Neuronal stem cell (in vitro differentiated cells): ENCODE measurements at regions not wholly inside any gene's neighbourhood (a gene's known extent, or its start where the extent isn't known, plus 50 kb on each side); places are given as distances from the start of the nearest gene placed in this dataset.

ENCODE experiments used
- DNase-seq: peaks from one replicate; pipeline ENCODE4 v3.0.0-alpha.2; 2013; ENCODE audit warnings: low spot score
- H2AFZ ChIP-seq: one replicate; pipeline ENCODE4 v1.6.1; 2013; ENCODE audit warnings: mild to moderate bottlenecking, low read length, inconsistent platforms
- H2AK5ac ChIP-seq: 2 replicates; pipeline ENCODE4 v1.6.1; 2013; ENCODE audit warnings: low read depth, mild to moderate bottlenecking, inconsistent platforms, low read length, moderate library complexity, mixed read lengths
- H2BK120ac ChIP-seq: 2 replicates; pipeline ENCODE4 v1.6.1; 2013; ENCODE audit warnings: low read depth, mild to moderate bottlenecking, inconsistent platforms, low read length, moderate library complexity, mixed read lengths
- H2BK12ac ChIP-seq: one replicate; pipeline ENCODE4 v1.6.1; 2013; ENCODE audit warnings: low read length, inconsistent platforms
- H2BK15ac ChIP-seq: 2 replicates; pipeline ENCODE4 v1.6.1; 2013; ENCODE audit warnings: mild to moderate bottlenecking, low read length, inconsistent platforms, mixed read lengths
- H2BK5ac ChIP-seq: one replicate; pipeline ENCODE4 v1.6.1; 2013; ENCODE audit warnings: inconsistent platforms, mild to moderate bottlenecking, low read length, moderate library complexity
- H3K14ac ChIP-seq: one replicate; pipeline ENCODE4 v1.6.1; 2013; ENCODE audit warnings: low read length, inconsistent platforms
- H3K18ac ChIP-seq: 2 replicates; pipeline ENCODE4 v1.6.1; 2013; ENCODE audit warnings: low read length, inconsistent platforms
- H3K23ac ChIP-seq: 2 replicates; pipeline ENCODE4 v1.6.1; 2013; ENCODE audit warnings: low read depth, mild to moderate bottlenecking, mixed read lengths, low read length, inconsistent platforms; ENCODE audit not compliant: poor library complexity
- H3K27ac ChIP-seq: replicated peaks from 3 replicates; pipeline ENCODE4 v1.5.1; 2013; ENCODE audit warnings: low read length, inconsistent platforms
- H3K27me3 ChIP-seq, 3 experiments: 2 replicates each; pipeline ENCODE4 v1.6.1; 2013; ENCODE audit warnings: low read length in 3 of 3, mild to moderate bottlenecking in 2 of 3, inconsistent platforms in 1 of 3, low read depth in 1 of 3, mixed read lengths in 1 of 3, moderate library complexity in 1 of 3; ENCODE audit not compliant: control insufficient read depth in 3 of 3, insufficient read depth in 3 of 3
- H3K36me3 ChIP-seq, 2 donors: replicated peaks in 1 of 2; 2 replicates each; pipeline ENCODE4 v1.6.1; 2013; ENCODE audit warnings: low read length in 2 of 2; ENCODE audit not compliant: control insufficient read depth in 2 of 2, insufficient read depth in 2 of 2
- H3K4ac ChIP-seq: 2 replicates; pipeline ENCODE4 v1.6.1; 2013; ENCODE audit warnings: inconsistent platforms, mild to moderate bottlenecking, low read length, moderate library complexity
- H3K4me1 ChIP-seq, 2 donors: 1 replicate in 1 of 2; 2 replicates in 1 of 2; pipeline ENCODE4 v1.6.1; 2013; ENCODE audit warnings: low read length in 2 of 2, low read depth in 1 of 2; ENCODE audit not compliant: control insufficient read depth in 2 of 2, insufficient read depth in 1 of 2
- H3K4me2 ChIP-seq: one replicate; pipeline ENCODE4 v1.6.1; 2013; ENCODE audit warnings: mild to moderate bottlenecking, low read length, inconsistent platforms; ENCODE audit not compliant: insufficient read depth, poor library complexity, severe bottlenecking
- H3K4me3 ChIP-seq, 2 donors: 2 replicates each; pipeline ENCODE4 v1.5.1; 2013; ENCODE audit warnings: low read length in 2 of 2, mild to moderate bottlenecking in 2 of 2, inconsistent platforms in 1 of 2, moderate library complexity in 1 of 2
- H3K79me1 ChIP-seq: one replicate; pipeline ENCODE4 v1.6.1; 2013; ENCODE audit warnings: low read depth, mild to moderate bottlenecking, inconsistent platforms, low read length, moderate library complexity
- H3K9ac ChIP-seq: one replicate; pipeline ENCODE4 v1.6.1; 2013; ENCODE audit warnings: mild to moderate bottlenecking, low read depth, low read length, inconsistent platforms; ENCODE audit not compliant: poor library complexity
- H3K9me3 ChIP-seq, 2 donors: replicated peaks in 1 of 2; 2 replicates each; pipeline versions ENCODE3 to v1.6.1; 2013; ENCODE audit warnings: low read length in 2 of 2, mild to moderate bottlenecking in 2 of 2, inconsistent platforms in 1 of 2, low read depth in 1 of 2, mixed read lengths in 1 of 2, moderate library complexity in 1 of 2; ENCODE audit not compliant: control insufficient read depth in 2 of 2, insufficient read depth in 1 of 2
- H4K8ac ChIP-seq: one replicate; pipeline ENCODE4 v1.6.1; 2013; ENCODE audit warnings: low read depth, mild to moderate bottlenecking, inconsistent platforms, low read length, moderate library complexity
- H4K91ac ChIP-seq: one replicate; pipeline ENCODE4 v1.6.1; 2013; ENCODE audit warnings: low read length, low read depth, mild to moderate bottlenecking, inconsistent platforms; ENCODE audit not compliant: poor library complexity
- WGBS, 2 donors: extraction: QIAGEN DNeasy Blood & Tissue Kit; methylation state at CpG; one replicate each; pipeline ENCODE4 v1.1.7; 2013; ENCODE audit warnings: missing lambda C conversion rate in 2 of 2, mixed read lengths in 1 of 2; ENCODE audit not compliant: insufficient read length in 2 of 2, insufficient replicate concordance in 1 of 2; ENCODE audit errors: extremely low coverage in 2 of 2; 5-methylcytosine and 5-hydroxymethylcytosine counted together

GRCh38 chrY:19317271-19317987, 427.1 kb downstream of the KDM5D start:
- H2BK120ac ChIP-seq: no peak overlapping the region
- H3K27ac ChIP-seq: no peak overlapping the region
- no peaks in the 10 kb centered on the region for H3K79me1 ChIP-seq
- H2AFZ ChIP-seq: no peak overlapping the region
- H3K18ac ChIP-seq: no peak overlapping the region
- no CpG with 5 or more reads among the region's 1 CpG for WGBS, 2 donors
- no peak overlapping the region for H4K8ac ChIP-seq
- no peak overlapping the region for H2BK5ac ChIP-seq
- H2AK5ac ChIP-seq: no peak overlapping the region
- no peaks in the 10 kb centered on the region for H3K9me3 ChIP-seq
- no peak overlapping the region for H4K91ac ChIP-seq
- no peak overlapping the region for H2BK15ac ChIP-seq
- DNase-seq: no peak
- H3K27me3 ChIP-seq: no peaks in the 10 kb centered on the region
- no peaks in the 10 kb centered on the region for H3K36me3 ChIP-seq
- no peaks in the 10 kb centered on the region for H3K4me1 ChIP-seq
- no peak overlapping the region for H3K9ac ChIP-seq
- no peak overlapping the region for H3K14ac ChIP-seq
- no peak overlapping the region for H3K4me3 ChIP-seq
- no peak overlapping the region for H3K4me2 ChIP-seq
- H3K4ac ChIP-seq: no peak overlapping the region
- no peak overlapping the region for H2BK12ac ChIP-seq
- no peak overlapping the region for H3K23ac ChIP-seq

DNA sequence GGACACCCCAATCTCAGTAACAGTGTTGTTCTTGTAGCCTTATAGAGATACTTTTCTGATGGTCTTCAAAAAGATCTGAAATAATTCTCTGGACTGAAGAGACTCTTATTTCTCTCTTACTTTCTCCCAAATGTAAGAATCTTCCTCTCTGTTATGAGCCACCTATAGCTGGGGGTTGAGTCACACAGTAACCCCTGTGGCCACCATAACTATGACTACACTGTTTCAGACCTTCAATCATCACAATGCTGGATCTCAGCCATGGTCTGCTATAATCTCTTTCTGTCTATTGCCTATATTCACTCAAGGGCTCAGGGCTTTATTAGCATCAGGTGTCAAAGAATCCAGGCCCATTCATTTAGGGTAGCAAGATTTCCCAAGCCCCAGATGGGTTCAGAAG, 436.9 kb downstream of the KDM5D start:
- DNase-seq: no peak
- H4K8ac ChIP-seq: no peak overlapping the region
- no peak overlapping the region for H3K23ac ChIP-seq
- H2AFZ ChIP-seq: no peak overlapping the region
- H3K14ac ChIP-seq: no peak overlapping the region
- no peak overlapping the region for H3K4me3 ChIP-seq
- no peak overlapping the region for H4K91ac ChIP-seq
- H3K4ac ChIP-seq: no peak overlapping the region
- no peak overlapping the region for H3K18ac ChIP-seq
- no peak overlapping the region for H2BK120ac ChIP-seq
- H3K4me1 ChIP-seq: no peaks in the 10 kb centered on the region
- H2BK15ac ChIP-seq: no peak overlapping the region
- H2BK12ac ChIP-seq: no peak overlapping the region
- no peak overlapping the region for H2BK5ac ChIP-seq
- no peak overlapping the region for H3K9ac ChIP-seq
- H3K27ac ChIP-seq: no peak overlapping the region
- no peaks in the 10 kb centered on the region for H3K79me1 ChIP-seq
- no peak overlapping the region for H3K4me2 ChIP-seq
- H2AK5ac ChIP-seq: no peak overlapping the region
- H3K9me3 ChIP-seq: no peaks in the 10 kb centered on the region
- H3K36me3 ChIP-seq: no peaks in the 10 kb centered on the region
- no peaks in the 10 kb centered on the region for H3K27me3 ChIP-seq

- no peak overlapping the region for H3K4me3 ChIP-seq
- H2AFZ ChIP-seq: no peak overlapping the region
- H2BK12ac ChIP-seq: no peak overlapping the region
- H3K4me2 ChIP-seq: no peak overlapping the region
- H3K4me1 ChIP-seq: no peaks in the 10 kb centered on the region
- no peak overlapping the region for H3K4ac ChIP-seq
- DNase-seq: no peak
- no peak overlapping the region for H3K14ac ChIP-seq
- no peak overlapping the region for H3K9ac ChIP-seq
- no peak overlapping the region for H2BK15ac ChIP-seq
- H4K91ac ChIP-seq: no peak overlapping the region
- H3K23ac ChIP-seq: no peak overlapping the region
- no peak overlapping the region for H3K18ac ChIP-seq
- H3K27me3 ChIP-seq: no peaks in the 10 kb centered on the region
- no peak overlapping the region for H2BK120ac ChIP-seq
- H4K8ac ChIP-seq: no peak overlapping the region
- H3K36me3 ChIP-seq: no peaks in the 10 kb centered on the region
- no peaks in the 10 kb centered on the region for H3K9me3 ChIP-seq
- H3K27ac ChIP-seq: no peak overlapping the region
- H2BK5ac ChIP-seq: no peak overlapping the region
- no peaks in the 10 kb centered on the region for H3K79me1 ChIP-seq
- no peak overlapping the region for H2AK5ac ChIP-seq
Measured at GRCh38 chrY:19303136-19303535, 441.4 kb downstream of the KDM5D start.

GRCh38 chrY:19290925-19291324, 453.6 kb downstream of the KDM5D start:
- Histone ChIP-seq H3K23ac (no peak overlapping the region), H3K4me3 (no peak overlapping the region), H3K79me1 (no peaks in the 10 kb centered on the region), H2AFZ (no peak overlapping the region), H2AK5ac (no peak overlapping the region), H3K27me3 (no peaks in the 10 kb centered on the region), H3K27ac (no peak overlapping the region), H2BK15ac (no peak overlapping the region), H2BK120ac (no peak overlapping the region), H3K14ac (no peak overlapping the region), H3K36me3 (no peaks in the 10 kb centered on the region), H3K9ac (no peak overlapping the region), H2BK12ac (no peak overlapping the region), H3K4ac (no peak overlapping the region), H4K8ac (no peak overlapping the region), H3K4me1 (no peaks in the 10 kb centered on the region), H3K4me2 (no peak overlapping the region), H3K9me3 (no peaks in the 10 kb centered on the region), H4K91ac (no peak overlapping the region), H2BK5ac (no peak overlapping the region), H3K18ac (no peak overlapping the region)
- no CpG with 5 or more reads among the region's 2 CpGs for WGBS, 2 donors
- DNase-seq: no peak
